Mammary epithelial cell (primary cell): ENCODE measurements at regions not wholly inside any gene's neighbourhood (a gene's known extent, or its start where the extent isn't known, plus 50 kb on each side); places are given as distances from the start of the nearest gene placed in this dataset.

Experiments
- EZH2 ChIP-seq: IDR thresholded peaks from 2 replicates; pipeline ENCODE4 v1.6.1; 2012; ENCODE audit warnings: low read length, inconsistent platforms, borderline replicate concordance
- TF ChIP-seq, protein P1 (sequence below), 2 donors: IDR thresholded peaks in 1 of 2; conservative IDR thresholded peaks in 1 of 2; 2 replicates each; pipeline ENCODE4 v1.5.1; 2011 to 2012; ENCODE audit warnings: inconsistent platforms in 2 of 2, low read length in 2 of 2, mild to moderate bottlenecking in 2 of 2, control low read depth in 1 of 2, low read depth in 1 of 2; ENCODE audit not compliant: insufficient read depth in 1 of 2; ENCODE audit errors: extremely low read depth in 1 of 2

- TF ChIP-seq, protein P1, sequence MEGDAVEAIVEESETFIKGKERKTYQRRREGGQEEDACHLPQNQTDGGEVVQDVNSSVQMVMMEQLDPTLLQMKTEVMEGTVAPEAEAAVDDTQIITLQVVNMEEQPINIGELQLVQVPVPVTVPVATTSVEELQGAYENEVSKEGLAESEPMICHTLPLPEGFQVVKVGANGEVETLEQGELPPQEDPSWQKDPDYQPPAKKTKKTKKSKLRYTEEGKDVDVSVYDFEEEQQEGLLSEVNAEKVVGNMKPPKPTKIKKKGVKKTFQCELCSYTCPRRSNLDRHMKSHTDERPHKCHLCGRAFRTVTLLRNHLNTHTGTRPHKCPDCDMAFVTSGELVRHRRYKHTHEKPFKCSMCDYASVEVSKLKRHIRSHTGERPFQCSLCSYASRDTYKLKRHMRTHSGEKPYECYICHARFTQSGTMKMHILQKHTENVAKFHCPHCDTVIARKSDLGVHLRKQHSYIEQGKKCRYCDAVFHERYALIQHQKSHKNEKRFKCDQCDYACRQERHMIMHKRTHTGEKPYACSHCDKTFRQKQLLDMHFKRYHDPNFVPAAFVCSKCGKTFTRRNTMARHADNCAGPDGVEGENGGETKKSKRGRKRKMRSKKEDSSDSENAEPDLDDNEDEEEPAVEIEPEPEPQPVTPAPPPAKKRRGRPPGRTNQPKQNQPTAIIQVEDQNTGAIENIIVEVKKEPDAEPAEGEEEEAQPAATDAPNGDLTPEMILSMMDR (conservative IDR thresholded peaks at IDR 0.05 in 1 of 2, IDR thresholded peaks at IDR 0.05 in 1 of 2; ENCODE audit: extremely low read depth in 1 of 2, insufficient read depth in 1 of 2, low read depth in 1 of 2, low read length in 2 of 2), result no peak
- no peak for TF ChIP-seq EZH2
Measured at GRCh38 chr12:42792265-42792664, 202.7 kb upstream of the PRICKLE1 start.
